Activated T-helper 17 cell treated with anti-CD3 and anti-CD28 coated beads, Interleukin-2, amount 50 U/mL, for 72 hours (primary cell): ENCODE measurements at regions not wholly inside any gene's neighbourhood (a gene's known extent, or its start where the extent isn't known, plus 50 kb on each side); places are given as distances from the start of the nearest gene placed in this dataset.
"Not testable (repeated sequence)": the region's sequence is repeated elsewhere in the genome, so short reads cannot be mapped to it uniquely, and the experiment has no call there.

Experiments
- ATAC-seq: fragments of 150-1000 bp; cut with Tn5 transposase; replicated peaks from 2 replicates; pipeline ENCODE4 v1.10.0; 2021; ENCODE audit warnings: mild to moderate bottlenecking, moderate library complexity
- H3K27ac Mint-ChIP-seq: one replicate; pipeline ENCODE4 v1.8.0; 2022; ENCODE audit warnings: mixed read lengths
- H3K27me3 Mint-ChIP-seq: one replicate; pipeline ENCODE4 v1.8.0; 2022; ENCODE audit warnings: mixed read lengths
- H3K36me3 Mint-ChIP-seq: one replicate; pipeline ENCODE4 v1.8.0; 2022; ENCODE audit warnings: low read depth, mild to moderate bottlenecking, mixed read lengths
- H3K4me1 Mint-ChIP-seq: one replicate; pipeline ENCODE4 v1.8.0; 2022; ENCODE audit warnings: mixed read lengths
- H3K4me3 Mint-ChIP-seq: one replicate; pipeline ENCODE4 v1.8.0; 2022; ENCODE audit warnings: mild to moderate bottlenecking, mixed read lengths
- H3K9me3 Mint-ChIP-seq: one replicate; pipeline ENCODE4 v1.8.0; 2022; ENCODE audit warnings: mixed read lengths

DNA sequence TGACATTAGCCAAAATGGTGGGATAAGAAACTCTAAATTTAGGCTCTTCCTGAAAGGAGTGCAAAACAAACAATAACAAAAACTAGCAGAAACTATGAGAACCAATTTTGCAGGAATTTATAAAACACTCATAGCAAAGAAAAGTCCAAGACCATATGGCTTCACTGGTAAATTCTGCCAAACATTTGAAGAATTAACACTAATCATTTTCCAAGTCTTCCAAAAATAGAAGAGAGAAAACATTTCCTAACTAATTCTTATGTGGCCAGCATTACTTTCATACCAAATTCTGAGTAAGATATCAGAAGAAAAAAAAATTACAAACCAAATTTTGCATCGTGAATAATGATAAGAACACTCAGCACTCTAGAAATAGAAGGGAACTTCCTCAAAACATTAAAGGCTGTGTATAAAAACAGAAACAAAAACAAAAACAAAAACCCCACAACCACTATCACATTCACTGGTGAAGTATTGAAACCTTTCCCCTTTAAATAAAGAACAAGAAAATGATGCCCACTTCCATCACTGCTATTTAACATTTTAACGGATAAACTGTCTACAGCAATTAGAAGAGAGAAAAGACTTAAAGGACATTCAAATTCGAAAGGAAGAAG, 524.3 kb upstream of the GALNTL6 start:
- Mint-ChIP-seq H3K36me3 (no peaks in the 10 kb centered on the region), H3K9me3 (peaks cover 4% of the 10 kb centered on the region), H3K4me3 (no peak overlapping the region), H3K27me3 (no peaks in the 10 kb centered on the region), H3K4me1 (no peaks in the 10 kb centered on the region), H3K27ac (no peak overlapping the region)
- ATAC-seq, result no peak

DNA sequence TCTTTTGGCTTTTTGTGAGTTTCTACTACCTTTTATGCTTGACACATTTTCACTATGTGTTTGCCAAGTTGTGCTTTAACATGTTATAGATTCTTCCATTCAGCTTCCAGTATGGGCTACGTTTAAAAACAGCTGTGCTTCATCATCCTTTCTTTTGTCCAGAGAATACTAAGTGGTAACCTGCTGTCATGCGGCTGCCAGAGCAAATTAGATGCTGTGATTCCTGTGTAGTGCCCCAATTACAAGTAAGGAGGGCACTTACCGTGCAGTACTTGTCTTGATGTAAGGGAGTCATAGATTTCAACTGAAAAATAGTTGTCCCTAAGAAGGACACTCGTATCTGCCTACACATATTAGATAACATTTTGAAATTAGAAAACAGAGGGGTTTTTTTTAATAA, 531.8 kb upstream of the GALNTL6 start:
- Mint-ChIP-seq H3K36me3 (no peaks in the 10 kb centered on the region), H3K4me3 (no peak overlapping the region), H3K27ac (no peak overlapping the region), H3K27me3 (no peaks in the 10 kb centered on the region), H3K9me3 (peaks cover 15% of the 10 kb centered on the region), H3K4me1 (no peaks in the 10 kb centered on the region)
- no peak for ATAC-seq

DNA sequence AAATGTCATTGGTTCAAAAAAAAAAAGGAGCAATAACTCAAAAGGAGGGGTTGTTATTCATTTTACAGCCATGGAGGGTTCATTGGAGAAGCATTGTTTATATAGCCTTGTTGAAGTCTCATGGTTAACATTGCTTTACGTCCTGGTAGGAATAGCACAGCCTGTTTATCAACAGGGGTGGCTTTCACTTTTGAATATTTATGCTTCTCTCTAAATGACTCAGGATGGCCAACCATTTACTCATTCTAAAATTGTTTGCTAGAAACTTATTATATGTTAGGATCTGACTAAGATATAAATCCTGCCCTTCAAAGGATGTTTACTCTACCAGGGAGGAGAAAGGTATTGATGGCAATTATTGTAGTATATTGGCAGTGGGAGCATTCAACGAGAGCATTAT, 534.1 kb upstream of the GALNTL6 start:
- Mint-ChIP-seq H3K4me1 (no peaks in the 10 kb centered on the region), H3K36me3 (no peaks in the 10 kb centered on the region), H3K9me3 (peaks cover 12% of the 10 kb centered on the region), H3K27me3 (no peaks in the 10 kb centered on the region), H3K27ac (no peak overlapping the region), H3K4me3 (no peak overlapping the region)
- no peak for ATAC-seq

DNA sequence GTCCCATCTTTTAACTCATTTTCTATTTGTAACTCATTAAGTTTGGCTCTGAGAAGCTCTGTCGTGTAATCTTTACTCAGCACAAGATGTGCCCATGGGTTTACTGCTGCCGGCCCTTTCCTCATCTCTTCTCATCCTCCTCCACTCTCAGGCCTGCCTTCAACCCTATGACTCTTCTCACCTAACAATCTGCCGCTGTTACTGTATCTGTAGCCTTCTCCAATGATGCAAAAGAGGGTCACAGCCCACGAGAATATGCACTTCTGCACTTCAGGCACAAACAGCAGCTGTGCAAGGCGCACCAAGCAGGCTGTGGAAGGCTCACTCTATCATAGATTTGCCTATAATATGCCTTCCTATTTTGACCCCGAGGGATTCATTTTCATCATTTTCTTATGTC, 546.5 kb upstream of the GALNTL6 start:
- peaks cover 8% of the 10 kb centered on the region for H3K9me3 Mint-ChIP-seq
- ATAC-seq, result no peak
- H3K4me1 Mint-ChIP-seq, result no peaks in the 10 kb centered on the region
- H3K27ac Mint-ChIP-seq, result no peak overlapping the region
- no peaks in the 10 kb centered on the region for H3K27me3 Mint-ChIP-seq
- H3K4me3 Mint-ChIP-seq, result no peak overlapping the region
- H3K36me3 Mint-ChIP-seq, result no peaks in the 10 kb centered on the region

DNA sequence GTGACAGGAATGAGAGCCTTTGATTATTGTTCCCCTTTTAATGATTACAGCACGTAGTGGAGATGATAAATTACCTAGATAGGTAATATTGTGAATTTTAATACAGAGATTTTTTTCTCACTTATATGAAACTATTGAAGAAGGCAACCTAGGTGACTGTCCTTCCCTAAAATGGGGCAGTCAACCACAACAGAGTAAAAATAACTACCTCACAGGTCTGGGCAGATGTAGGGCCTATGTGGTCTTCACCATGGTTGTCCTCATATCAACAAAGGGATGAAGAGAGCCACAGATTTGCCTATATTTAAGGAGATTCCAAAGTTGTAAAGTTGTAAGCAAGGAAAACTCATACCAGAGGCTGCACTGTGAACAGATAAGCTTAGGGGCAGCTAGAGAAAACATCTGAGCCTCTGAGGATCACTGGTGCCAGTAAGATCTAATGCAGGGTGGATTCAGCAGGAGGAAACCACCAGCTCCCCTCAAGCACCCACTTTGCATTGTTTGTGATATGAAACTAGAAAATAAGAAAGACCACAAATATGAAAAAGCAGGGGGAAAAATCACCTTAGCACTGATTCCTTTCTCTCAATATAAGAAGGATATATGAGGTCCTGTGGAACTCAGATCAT, 547.9 kb upstream of the GALNTL6 start:
- ATAC-seq, result no peak
- peaks cover 12% of the 10 kb centered on the region for H3K9me3 Mint-ChIP-seq
- no peaks in the 10 kb centered on the region for H3K27me3 Mint-ChIP-seq
- no peak overlapping the region for H3K27ac Mint-ChIP-seq
- H3K36me3 Mint-ChIP-seq, result no peaks in the 10 kb centered on the region
- no peaks in the 10 kb centered on the region for H3K4me1 Mint-ChIP-seq
- H3K4me3 Mint-ChIP-seq, result no peak overlapping the region

DNA sequence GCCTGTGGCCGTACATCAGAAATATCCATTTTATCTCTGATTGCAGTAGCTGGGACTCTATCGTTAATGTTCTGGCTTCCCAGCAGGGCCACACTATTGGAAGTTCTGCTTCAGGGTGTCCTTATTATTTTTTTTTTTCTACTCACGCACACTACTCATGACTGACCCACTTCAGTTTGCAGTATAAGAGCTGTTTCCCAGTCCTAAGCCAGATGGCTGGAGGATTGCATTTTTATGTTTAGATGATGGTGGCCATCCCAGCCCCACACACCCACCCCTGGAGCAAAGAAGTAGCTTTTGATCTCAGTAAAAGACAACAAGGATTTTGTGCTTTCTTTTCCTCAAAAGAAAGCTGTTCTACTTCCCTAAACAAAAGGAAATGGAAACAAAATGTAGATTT, 557.0 kb upstream of the GALNTL6 start:
- Mint-ChIP-seq H3K27me3 (no peaks in the 10 kb centered on the region), H3K4me1 (no peaks in the 10 kb centered on the region), H3K36me3 (no peaks in the 10 kb centered on the region), H3K27ac (no peak overlapping the region), H3K9me3 (peaks cover 13% of the 10 kb centered on the region), H3K4me3 (no peak overlapping the region)
- ATAC-seq, result no peak

DNA sequence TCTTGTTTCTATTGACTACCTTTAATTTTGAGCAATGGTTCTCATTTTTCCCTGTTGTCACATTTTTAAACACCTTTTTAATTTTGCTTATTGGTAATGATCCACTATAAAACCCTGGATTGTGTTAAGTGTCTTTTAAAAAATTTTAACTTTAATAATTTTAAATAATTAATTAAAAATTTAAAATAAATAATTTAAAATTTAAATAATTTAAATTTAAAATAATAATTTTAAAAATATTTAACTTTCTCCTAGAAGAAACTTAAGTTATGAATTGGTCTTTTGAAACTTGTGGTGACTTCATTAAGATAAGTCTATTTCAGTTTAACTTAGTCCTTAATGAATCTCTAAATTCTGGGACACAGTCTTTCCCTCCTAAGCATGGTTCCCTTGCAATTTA, 566.3 kb upstream of the GALNTL6 start:
- Mint-ChIP-seq H3K36me3 (no peaks in the 10 kb centered on the region), H3K4me1 (no peaks in the 10 kb centered on the region), H3K4me3 (no peak overlapping the region), H3K27ac (no peak overlapping the region), H3K27me3 (no peaks in the 10 kb centered on the region), H3K9me3 (peaks cover 13% of the 10 kb centered on the region)
- no peak for ATAC-seq

DNA sequence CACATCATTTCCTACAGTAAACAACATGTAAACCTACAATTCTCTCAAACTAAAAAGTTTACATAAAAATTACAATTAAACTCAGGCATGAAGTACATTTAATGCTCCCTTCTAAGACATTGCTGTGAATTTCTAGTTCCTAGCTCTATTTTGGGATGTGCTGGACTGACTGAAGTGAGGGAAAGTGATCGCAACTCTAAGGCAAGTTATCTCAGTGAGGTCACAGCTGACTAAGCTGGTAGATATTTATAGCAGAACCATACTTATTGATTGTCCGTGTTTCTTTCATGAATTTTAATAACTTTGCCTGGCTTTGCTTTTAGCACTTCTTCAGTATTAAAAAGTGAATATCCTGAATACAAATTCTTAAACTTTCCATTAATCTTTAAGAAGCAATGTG, 570.4 kb upstream of the GALNTL6 start:
- H3K27me3 Mint-ChIP-seq, result no peaks in the 10 kb centered on the region
- H3K4me1 Mint-ChIP-seq, result no peaks in the 10 kb centered on the region
- no peak overlapping the region for H3K27ac Mint-ChIP-seq
- H3K9me3 Mint-ChIP-seq, result peaks cover 7% of the 10 kb centered on the region
- no peak overlapping the region for H3K4me3 Mint-ChIP-seq
- no peaks in the 10 kb centered on the region for H3K36me3 Mint-ChIP-seq
- no peak for ATAC-seq

DNA sequence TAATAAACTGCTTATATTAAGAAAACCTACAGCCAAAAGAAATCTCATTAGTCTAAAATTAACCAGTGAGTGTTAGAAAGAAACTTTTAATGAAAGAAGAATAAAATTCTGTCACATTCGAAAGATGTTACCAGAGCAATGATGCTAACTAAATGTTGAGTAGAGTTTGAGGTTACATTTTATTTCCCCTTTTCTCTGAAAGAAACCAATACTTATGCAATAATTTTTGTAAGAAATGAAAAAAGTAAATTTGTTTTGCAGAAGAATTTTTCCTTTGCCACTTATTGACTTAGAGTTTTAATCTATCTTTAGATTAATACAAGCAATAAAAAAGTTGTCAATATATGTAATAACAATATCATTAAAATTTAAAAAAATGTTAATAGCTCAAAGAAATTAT, 574.0 kb upstream of the GALNTL6 start:
- no peaks in the 10 kb centered on the region for H3K27me3 Mint-ChIP-seq
- H3K4me1 Mint-ChIP-seq, result no peaks in the 10 kb centered on the region
- H3K9me3 Mint-ChIP-seq, result peaks cover 3% of the 10 kb centered on the region
- ATAC-seq, result no peak
- no peak overlapping the region for H3K27ac Mint-ChIP-seq
- H3K4me3 Mint-ChIP-seq, result no peak overlapping the region
- no peaks in the 10 kb centered on the region for H3K36me3 Mint-ChIP-seq

DNA sequence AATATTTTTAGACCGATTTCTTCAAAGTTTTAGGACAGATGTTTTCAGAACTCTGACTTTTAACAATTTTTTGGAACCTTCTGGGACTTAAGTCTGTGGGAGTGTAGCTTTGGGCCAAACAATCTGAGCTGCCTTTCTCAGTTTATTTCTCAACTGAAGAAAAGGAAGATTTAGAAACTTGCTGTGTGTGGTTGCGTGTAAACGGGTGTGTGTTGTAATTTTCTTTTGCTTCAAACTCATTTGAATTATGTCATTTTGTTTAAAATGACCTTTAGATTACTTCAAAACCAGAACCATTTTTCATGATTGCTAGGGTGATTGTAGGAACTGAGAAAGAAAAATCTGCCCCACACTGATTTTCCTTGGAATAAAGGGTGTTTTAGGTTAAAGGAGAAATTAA, 577.7 kb upstream of the GALNTL6 start:
- Mint-ChIP-seq H3K27me3 (no peaks in the 10 kb centered on the region), H3K4me3 (no peak overlapping the region), H3K36me3 (no peaks in the 10 kb centered on the region), H3K9me3 (no peaks in the 10 kb centered on the region), H3K4me1 (no peaks in the 10 kb centered on the region), H3K27ac (no peak overlapping the region)
- no peak for ATAC-seq

DNA sequence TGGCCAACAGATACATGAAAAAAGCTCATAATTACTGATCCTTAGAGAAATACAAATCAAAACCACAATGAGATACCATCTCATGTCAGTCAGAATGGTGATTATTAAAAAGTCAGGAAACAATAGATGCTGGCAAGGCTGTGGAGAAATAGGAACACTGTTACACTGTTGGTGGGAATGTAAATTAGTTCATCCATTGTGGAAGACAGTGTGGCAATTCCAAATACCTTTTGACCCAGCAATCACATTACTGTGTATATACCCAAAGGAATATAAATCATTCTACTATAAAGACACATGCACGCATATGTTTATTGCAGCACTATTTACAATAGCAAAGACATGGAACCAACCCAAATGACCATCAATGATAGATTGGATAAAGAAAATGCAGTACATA, 583.9 kb upstream of the GALNTL6 start:
- H3K4me1 Mint-ChIP-seq, H3K27me3 Mint-ChIP-seq, H3K4me3 Mint-ChIP-seq, ATAC-seq, H3K27ac Mint-ChIP-seq, H3K9me3 Mint-ChIP-seq, H3K36me3 Mint-ChIP-seq: not testable (repeated sequence)

DNA sequence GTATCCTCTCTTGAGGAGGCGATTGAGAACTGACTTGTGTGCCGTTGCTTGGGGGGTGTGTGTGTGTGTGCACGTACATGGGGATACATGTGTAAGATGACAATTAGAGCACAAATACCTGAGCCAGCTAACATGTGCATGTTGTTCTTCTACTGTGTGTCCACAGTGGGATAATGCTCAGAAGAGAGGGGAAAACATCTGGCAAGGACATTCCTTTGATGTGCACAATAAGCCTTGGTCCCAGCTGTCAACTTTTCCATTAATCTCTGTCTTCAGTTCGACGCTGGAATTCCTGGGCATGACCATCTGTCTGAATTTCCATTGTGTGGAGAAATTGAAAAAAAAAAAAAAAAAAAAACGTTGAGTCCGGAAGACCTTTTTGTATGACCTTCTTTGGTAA, 592.0 kb upstream of the GALNTL6 start:
- Mint-ChIP-seq H3K9me3 (peaks cover 5% of the 10 kb centered on the region), H3K4me1 (no peaks in the 10 kb centered on the region)

DNA sequence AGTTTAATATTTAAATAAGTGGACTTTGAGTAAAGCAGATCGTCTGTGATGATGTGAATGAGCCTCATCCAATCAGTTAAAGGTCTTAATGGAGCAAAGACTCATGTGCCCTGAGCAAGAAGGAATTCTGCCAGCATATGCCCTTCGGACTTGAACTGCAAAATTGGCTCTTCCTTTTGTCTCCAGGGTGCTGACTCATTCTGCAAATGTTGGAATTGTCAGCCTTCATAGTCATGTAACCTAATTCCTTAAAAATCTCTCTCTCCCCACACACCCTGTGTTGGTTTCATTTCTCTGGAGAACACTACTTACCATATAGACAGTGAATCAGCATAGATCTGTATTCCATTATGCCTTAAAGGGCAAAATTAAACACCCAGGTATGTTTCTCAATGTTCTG, 609.8 kb upstream of the GALNTL6 start:
- ATAC-seq, result no peak
- Mint-ChIP-seq H3K4me1 (no peaks in the 10 kb centered on the region), H3K27ac (no peak overlapping the region), H3K4me3 (no peak overlapping the region), H3K27me3 (no peaks in the 10 kb centered on the region), H3K36me3 (no peaks in the 10 kb centered on the region), H3K9me3 (peaks cover 20% of the 10 kb centered on the region)

More for the DNA sequence above, 592.0 kb upstream of the GALNTL6 start:
- no peaks in the 10 kb centered on the region for H3K36me3 Mint-ChIP-seq
- ATAC-seq, result no peak
- no peak overlapping the region for H3K27ac Mint-ChIP-seq
- no peaks in the 10 kb centered on the region for H3K27me3 Mint-ChIP-seq
- H3K4me3 Mint-ChIP-seq, result no peak overlapping the region

DNA sequence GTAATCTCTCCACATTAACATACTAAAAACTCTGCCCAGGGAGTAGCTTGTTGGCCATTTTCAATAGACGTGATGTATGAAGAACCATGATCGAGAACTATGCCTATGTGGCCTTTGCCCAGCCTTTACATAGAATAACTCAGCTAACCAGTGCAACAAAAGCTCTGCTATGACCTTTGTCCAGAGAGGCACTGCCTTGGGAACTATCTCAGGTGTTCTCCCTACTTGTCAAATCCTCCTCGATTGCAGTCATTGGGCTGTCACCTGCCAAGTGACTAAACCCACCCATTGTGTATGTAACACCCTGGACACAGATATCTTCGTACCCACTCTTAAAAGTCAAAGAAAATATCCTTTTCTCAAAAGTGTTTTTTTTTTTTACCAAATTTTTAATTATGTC, 610.3 kb upstream of the GALNTL6 start:
- no peak overlapping the region for H3K4me3 Mint-ChIP-seq
- H3K36me3 Mint-ChIP-seq, result no peaks in the 10 kb centered on the region
- H3K27me3 Mint-ChIP-seq, result no peaks in the 10 kb centered on the region
- H3K9me3 Mint-ChIP-seq, result peaks cover 20% of the 10 kb centered on the region
- no peaks in the 10 kb centered on the region for H3K4me1 Mint-ChIP-seq
- ATAC-seq, result no peak
- no peak overlapping the region for H3K27ac Mint-ChIP-seq

DNA sequence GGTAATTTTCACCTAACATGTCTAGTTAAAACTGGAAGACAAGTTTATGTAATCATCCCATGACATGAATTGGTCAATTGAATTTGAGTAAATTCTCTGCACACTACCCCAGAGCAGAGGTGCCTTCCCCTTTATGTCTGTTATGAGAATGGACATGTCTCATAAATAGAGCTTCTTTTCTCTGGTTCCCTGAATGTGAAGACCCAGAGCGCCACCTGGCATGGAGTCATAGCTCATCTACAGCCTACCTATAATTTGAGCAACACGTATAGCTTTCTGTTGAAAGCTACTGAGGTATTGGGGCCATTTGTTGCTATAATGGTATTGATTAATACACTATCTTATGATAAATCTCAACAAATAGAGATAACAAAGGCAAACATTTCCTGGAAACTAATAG, 626.5 kb upstream of the GALNTL6 start:
- Mint-ChIP-seq H3K36me3 (no peaks in the 10 kb centered on the region), H3K4me1 (no peaks in the 10 kb centered on the region), H3K27me3 (no peaks in the 10 kb centered on the region), H3K4me3 (no peak overlapping the region), H3K9me3 (peaks cover 9% of the 10 kb centered on the region), H3K27ac (no peak overlapping the region)
- ATAC-seq, result no peak

DNA sequence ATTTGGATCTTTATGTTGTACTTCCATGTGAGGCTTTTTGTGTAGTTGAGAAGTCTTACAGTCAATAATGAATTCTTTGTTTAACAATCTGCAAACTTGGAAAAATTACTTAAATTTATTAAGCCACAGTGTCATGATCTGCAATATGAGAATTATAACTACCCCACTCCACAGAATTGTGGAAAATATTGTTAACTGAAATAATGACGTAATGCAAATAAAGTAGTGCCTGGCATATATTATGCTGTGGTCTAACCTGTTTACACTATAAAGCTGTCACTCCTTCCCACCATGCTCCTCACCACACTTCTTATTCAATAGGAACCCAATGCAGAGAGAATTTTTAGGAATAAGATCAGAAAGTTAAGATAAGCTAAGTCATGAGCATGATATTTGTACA, 632.1 kb upstream of the GALNTL6 start:
- Mint-ChIP-seq H3K27me3 (no peaks in the 10 kb centered on the region), H3K27ac (no peak overlapping the region), H3K9me3 (no peaks in the 10 kb centered on the region), H3K36me3 (no peaks in the 10 kb centered on the region), H3K4me1 (no peaks in the 10 kb centered on the region), H3K4me3 (no peak overlapping the region)
- ATAC-seq, result no peak
